Fibroblast of skin of abdomen (primary cell): ENCODE measurements at regions not wholly inside any gene's neighbourhood (a gene's known extent, or its start where the extent isn't known, plus 50 kb on each side); places are given as distances from the start of the nearest gene placed in this dataset.
"Not testable (repeated sequence)": the region's sequence is repeated elsewhere in the genome, so short reads cannot be mapped to it uniquely, and the experiment has no call there.

Source experiments
- DNase-seq: peaks from one replicate; pipeline ENCODE4 v3.0.0-alpha.2; 2013

GRCh38 chr17:70599198-70599597, 429.9 kb downstream of the KCNJ2 start:
- no peak for DNase-seq

- not testable (repeated sequence) for DNase-seq
These were observed 430.6 kb downstream of the KCNJ2 start for GRCh38 chr17:70599945-70600344.

GRCh38 chr17:70603226-70603625, 433.9 kb downstream of the KCNJ2 start:
- DNase-seq: no peak

GRCh38 chr17:70604854-70605253, 435.5 kb downstream of the KCNJ2 start:
- no peak for DNase-seq

GRCh38 chr17:70606086-70606485, 436.8 kb downstream of the KCNJ2 start:
- no peak for DNase-seq

GRCh38 chr17:70608193-70608592, 438.9 kb downstream of the KCNJ2 start:
- no peak for DNase-seq

- DNase-seq: no peak
These were observed 439.6 kb downstream of the KCNJ2 start for GRCh38 chr17:70608957-70609356.

GRCh38 chr17:70609566-70609965, 440.2 kb downstream of the KCNJ2 start:
- no peak for DNase-seq

- no peak for DNase-seq
These were observed 440.8 kb downstream of the KCNJ2 start for GRCh38 chr17:70610161-70610560.

- no peak for DNase-seq
These were observed 444.3 kb downstream of the KCNJ2 start for GRCh38 chr17:70613681-70614080.

- DNase-seq: no peak
These were observed 446.5 kb downstream of the KCNJ2 start for GRCh38 chr17:70615831-70616230.

- DNase-seq: no peak
These were observed 449.3 kb downstream of the KCNJ2 start for GRCh38 chr17:70618641-70619040.

- DNase-seq: no peak
These were observed 452.2 kb downstream of the KCNJ2 start for GRCh38 chr17:70621566-70621965.

- peak; percentile 30 for DNase-seq
These were observed 453.3 kb downstream of the KCNJ2 start for GRCh38 chr17:70622368-70623260.

- no peak for DNase-seq
These were observed 454.9 kb downstream of the KCNJ2 start for GRCh38 chr17:70624211-70624610.

GRCh38 chr17:70629902-70630301, 460.6 kb downstream of the KCNJ2 start:
- no peak for DNase-seq

- DNase-seq: peak; percentile 21
These were observed 467.3 kb downstream of the KCNJ2 start for GRCh38 chr17:70636517-70637133.

- no peak for DNase-seq
These were observed 472.7 kb downstream of the KCNJ2 start for GRCh38 chr17:70642059-70642458.

GRCh38 chr17:70644096-70644495, 474.8 kb downstream of the KCNJ2 start:
- DNase-seq: no peak

- no peak for DNase-seq
These were observed 477.3 kb downstream of the KCNJ2 start for GRCh38 chr17:70646673-70647072.

GRCh38 chr17:70648166-70648565, 478.8 kb downstream of the KCNJ2 start:
- no peak for DNase-seq

GRCh38 chr17:70653850-70654249, 484.5 kb downstream of the KCNJ2 start:
- no peak for DNase-seq

- no peak for DNase-seq
These were observed 485.4 kb downstream of the KCNJ2 start for GRCh38 chr17:70654706-70655105.
